ENCODE measurements at regions not wholly inside any gene's neighbourhood (a gene's known extent, or its start where the extent isn't known, plus 50 kb on each side); places are given as distances from the start of the nearest gene placed in this dataset.
A peak's percentile ranks its signal among the peaks of the same experiment; 100 is the strongest.

GRCh38 chr1:234710936-234711724, 101.2 kb upstream of the IRF2BP2 start:
- H3K9me3 ChIP-seq: no peaks in the 10 kb centered on the region
- H3K4me3 ChIP-seq: no peak overlapping the region
- peaks cover 9 to 21% of the 10 kb centered on the region in 2 donors for H3K4me1 ChIP-seq
- no peak for DNase-seq
- no peaks in the 10 kb centered on the region for H3K27me3 ChIP-seq
- no peak for ATAC-seq
- TF ChIP-seq CTCF (IDR thresholded peaks at IDR 0.05): no peak
- H3K27ac ChIP-seq: peak overlapping the region in 1 of 2 donors; percentile 33
- intact Hi-C loops (cut with DNase I): no loop called here
- H3K36me3 ChIP-seq: no peaks in the 10 kb centered on the region

GRCh38 chr1:234710381-234710780, 100.4 kb upstream of the IRF2BP2 start:
- no peak overlapping the region for H3K4me3 ChIP-seq
- peaks cover 9 to 21% of the 10 kb centered on the region in 2 donors for H3K4me1 ChIP-seq
- no peak for TF ChIP-seq CTCF (IDR thresholded peaks at IDR 0.05)
- H3K9me3 ChIP-seq: no peaks in the 10 kb centered on the region
- no peak for DNase-seq
- peak overlapping the region in 1 of 2 donors; percentile 62 for H3K27ac ChIP-seq
- no peaks in the 10 kb centered on the region for H3K27me3 ChIP-seq
- no peaks in the 10 kb centered on the region for H3K36me3 ChIP-seq
- no peak for ATAC-seq
- intact Hi-C loops (cut with DNase I): no loop called here

GRCh38 chr1:234709473-234710228, 99.7 kb upstream of the IRF2BP2 start:
- DNase-seq (peak in 2 of 4 donors; percentile 82 to 85), ATAC-seq (peak; percentile 88)
- intact Hi-C loops (cut with DNase I): no loop called here
- Histone ChIP-seq H3K36me3 (no peaks in the 10 kb centered on the region), H3K4me1 (peaks cover 9 to 21% of the 10 kb centered on the region in 2 donors), H3K27ac (peak overlapping the region; percentile 61 to 62), H3K27me3 (no peaks in the 10 kb centered on the region), H3K9me3 (no peaks in the 10 kb centered on the region), H3K4me3 (no peak overlapping the region)
- TF ChIP-seq CTCF (IDR thresholded peaks at IDR 0.05): no peak

GRCh38 chr1:234708700-234709395, 98.9 kb upstream of the IRF2BP2 start:
- intact Hi-C loops (cut with DNase I): no loop called here
- Histone ChIP-seq H3K4me1 (peaks cover 9 to 21% of the 10 kb centered on the region in 2 donors), H3K27me3 (no peaks in the 10 kb centered on the region), H3K9me3 (no peaks in the 10 kb centered on the region), H3K27ac (peak overlapping the region; percentile 61 to 62), H3K4me3 (no peak overlapping the region), H3K36me3 (no peaks in the 10 kb centered on the region)
- TF ChIP-seq CTCF (IDR thresholded peaks at IDR 0.05): no peak
- DNase-seq: no peak
- ATAC-seq: no peak

- TF ChIP-seq CTCF (IDR thresholded peaks at IDR 0.05): no peak
- intact Hi-C loops (cut with DNase I): no loop called here
- ATAC-seq (peak; percentile 71), DNase-seq (peak in 2 of 4 donors; percentile 51 to 52)
- no peaks in the 10 kb centered on the region for H3K36me3 ChIP-seq
- no peak overlapping the region for H3K4me3 ChIP-seq
- peak overlapping the region; percentile 61 to 62 for H3K27ac ChIP-seq
- H3K27me3 ChIP-seq: no peaks in the 10 kb centered on the region
- peaks cover 9 to 21% of the 10 kb centered on the region in 2 donors for H3K4me1 ChIP-seq
- H3K9me3 ChIP-seq: no peaks in the 10 kb centered on the region
These were observed 97.7 kb upstream of the IRF2BP2 start for GRCh38 chr1:234707641-234708040.
